ENCODE measurements at regions not wholly inside any gene's neighbourhood (a gene's known extent, or its start where the extent isn't known, plus 50 kb on each side); places are given as distances from the start of the nearest gene placed in this dataset.

DNA sequence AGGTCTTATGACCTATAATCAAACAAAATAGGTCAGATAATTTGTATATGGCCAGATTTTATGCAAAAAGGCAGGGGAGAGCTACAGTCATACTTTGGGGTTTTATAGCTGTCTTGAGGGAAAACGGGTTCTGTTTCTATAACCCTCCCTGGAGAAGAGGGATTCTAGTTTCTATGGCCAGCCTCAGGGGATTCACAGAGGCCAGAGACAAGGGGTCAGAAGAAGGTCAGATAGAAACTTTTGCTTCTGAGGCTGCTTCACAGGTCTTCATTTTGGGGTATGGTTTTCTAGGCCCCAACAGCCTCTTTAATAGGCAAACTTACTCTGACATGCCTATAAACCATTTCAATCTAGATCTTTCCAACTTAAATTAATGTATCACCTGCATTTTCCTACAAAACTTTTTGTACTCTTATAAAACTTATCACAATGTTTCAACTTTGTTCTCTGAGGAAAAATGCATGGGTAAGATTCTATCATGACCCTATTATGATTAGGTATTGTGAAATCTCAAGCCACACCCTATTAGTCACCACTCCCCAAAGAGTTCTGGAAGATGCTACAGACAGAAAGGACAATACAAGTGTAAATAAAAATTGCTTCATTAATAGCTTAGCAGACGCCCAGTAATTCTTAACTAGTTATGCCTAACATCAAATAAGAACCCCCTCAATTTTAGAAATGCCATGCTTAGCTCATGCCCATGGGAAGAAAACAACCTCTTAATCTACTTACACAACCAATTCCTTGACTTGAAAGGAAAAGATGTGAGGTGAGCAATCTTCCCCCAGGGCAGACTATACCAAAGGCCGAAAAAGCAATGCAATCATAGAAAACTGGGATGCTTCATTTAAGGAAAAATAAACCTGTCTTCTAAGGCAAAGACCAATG, 396.6 kb downstream of the TLR4 start:
- Mint-ChIP-seq H3K36me3 (ENCODE audit: low read depth) (no peaks in the 10 kb centered on the region), H3K27me3 (ENCODE audit: low read depth) (no peaks in the 10 kb centered on the region), H3K4me1 (no peaks in the 10 kb centered on the region), H3K27ac (ENCODE audit: unreplicated experiment) (no peak overlapping the region), H3K4me3 (no peak overlapping the region), H3K9me3 (peaks cover 2% of the 10 kb centered on the region)
- TF ChIP-seq, protein P1, sequence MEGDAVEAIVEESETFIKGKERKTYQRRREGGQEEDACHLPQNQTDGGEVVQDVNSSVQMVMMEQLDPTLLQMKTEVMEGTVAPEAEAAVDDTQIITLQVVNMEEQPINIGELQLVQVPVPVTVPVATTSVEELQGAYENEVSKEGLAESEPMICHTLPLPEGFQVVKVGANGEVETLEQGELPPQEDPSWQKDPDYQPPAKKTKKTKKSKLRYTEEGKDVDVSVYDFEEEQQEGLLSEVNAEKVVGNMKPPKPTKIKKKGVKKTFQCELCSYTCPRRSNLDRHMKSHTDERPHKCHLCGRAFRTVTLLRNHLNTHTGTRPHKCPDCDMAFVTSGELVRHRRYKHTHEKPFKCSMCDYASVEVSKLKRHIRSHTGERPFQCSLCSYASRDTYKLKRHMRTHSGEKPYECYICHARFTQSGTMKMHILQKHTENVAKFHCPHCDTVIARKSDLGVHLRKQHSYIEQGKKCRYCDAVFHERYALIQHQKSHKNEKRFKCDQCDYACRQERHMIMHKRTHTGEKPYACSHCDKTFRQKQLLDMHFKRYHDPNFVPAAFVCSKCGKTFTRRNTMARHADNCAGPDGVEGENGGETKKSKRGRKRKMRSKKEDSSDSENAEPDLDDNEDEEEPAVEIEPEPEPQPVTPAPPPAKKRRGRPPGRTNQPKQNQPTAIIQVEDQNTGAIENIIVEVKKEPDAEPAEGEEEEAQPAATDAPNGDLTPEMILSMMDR (conservative IDR thresholded peaks at IDR 0.05) = no peak
- DNase-seq (ENCODE audit: low read depth, low spot score) = no peak

DNA sequence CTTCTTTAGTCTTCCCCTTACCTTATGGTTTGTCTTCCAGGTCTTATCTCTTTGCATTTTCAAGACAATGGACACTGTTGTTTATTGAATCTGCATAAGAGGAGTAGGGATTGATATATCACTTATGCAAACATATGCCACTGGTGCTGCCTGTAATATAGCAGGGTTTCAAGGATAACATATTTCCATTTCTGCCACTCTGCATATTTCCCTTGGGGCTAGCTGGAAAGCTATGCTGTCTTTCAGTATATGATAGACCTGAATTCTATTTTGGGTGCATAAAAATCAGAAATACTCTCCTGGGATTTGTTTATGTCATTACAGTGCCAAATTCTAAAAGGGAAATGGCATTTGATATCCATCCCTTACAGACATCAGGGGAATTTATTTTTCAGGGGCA, 400.2 kb downstream of the TLR4 start:
- Mint-ChIP-seq H3K36me3 (ENCODE audit: low read depth) (no peaks in the 10 kb centered on the region), H3K9me3 (peaks cover 2% of the 10 kb centered on the region), H3K27ac (ENCODE audit: unreplicated experiment) (no peak overlapping the region), H3K4me1 (no peaks in the 10 kb centered on the region), H3K27me3 (ENCODE audit: low read depth) (no peaks in the 10 kb centered on the region), H3K4me3 (no peak overlapping the region)
- TF ChIP-seq, protein P1 (conservative IDR thresholded peaks at IDR 0.05) = no peak
- no peak for DNase-seq (ENCODE audit: low read depth, low spot score)

DNA sequence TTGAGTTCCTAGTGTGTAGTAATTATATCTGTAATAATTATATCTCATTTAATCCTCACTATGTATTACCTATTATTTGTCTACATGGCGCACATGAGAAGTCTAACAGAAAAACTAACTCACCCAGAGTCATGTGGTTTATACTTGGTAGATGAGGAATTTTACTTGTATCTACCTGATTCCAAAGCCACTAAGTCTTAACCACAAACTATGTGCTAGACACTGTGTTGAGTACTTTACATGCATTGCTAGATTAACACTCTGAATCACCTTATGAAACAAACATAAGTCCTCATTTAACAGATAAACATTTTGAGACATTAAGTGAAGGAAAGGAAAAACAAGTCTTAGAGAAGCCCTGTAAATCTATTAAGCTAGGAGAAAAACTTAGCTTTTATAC, 404.8 kb downstream of the TLR4 start:
- TF ChIP-seq, protein P1 (conservative IDR thresholded peaks at IDR 0.05) = no peak
- Mint-ChIP-seq H3K27ac (ENCODE audit: unreplicated experiment) (no peak overlapping the region), H3K4me1 (no peaks in the 10 kb centered on the region), H3K9me3 (no peaks in the 10 kb centered on the region), H3K27me3 (ENCODE audit: low read depth) (no peaks in the 10 kb centered on the region), H3K36me3 (ENCODE audit: low read depth) (no peaks in the 10 kb centered on the region), H3K4me3 (no peak overlapping the region)
- DNase-seq (ENCODE audit: low read depth, low spot score) = no peak

DNA sequence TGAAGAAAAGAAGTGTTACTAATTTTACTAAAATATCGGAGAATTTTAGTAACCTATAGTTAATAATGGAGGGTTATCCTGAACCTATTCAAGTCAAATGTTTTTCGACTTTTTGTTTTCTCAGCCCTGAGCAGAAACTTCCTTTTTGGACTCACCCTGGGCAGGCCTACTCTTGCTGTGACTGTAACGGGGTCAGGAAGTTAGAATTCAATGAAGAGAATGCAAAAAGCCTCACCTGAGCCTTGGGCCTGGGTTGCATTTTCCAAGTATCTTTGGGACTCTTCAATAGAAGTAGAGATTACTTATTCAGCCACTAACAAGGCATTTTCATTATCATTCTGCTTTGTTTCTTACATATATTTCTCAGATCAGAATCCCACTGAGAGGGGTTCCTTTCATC, 405.3 kb downstream of the TLR4 start:
- Mint-ChIP-seq H3K27me3 (ENCODE audit: low read depth) (no peaks in the 10 kb centered on the region), H3K9me3 (no peaks in the 10 kb centered on the region), H3K4me3 (no peak overlapping the region), H3K36me3 (ENCODE audit: low read depth) (no peaks in the 10 kb centered on the region), H3K27ac (ENCODE audit: unreplicated experiment) (no peak overlapping the region), H3K4me1 (no peaks in the 10 kb centered on the region)
- TF ChIP-seq, protein P1 (conservative IDR thresholded peaks at IDR 0.05) = no peak
- DNase-seq (ENCODE audit: low read depth, low spot score) = no peak

DNA sequence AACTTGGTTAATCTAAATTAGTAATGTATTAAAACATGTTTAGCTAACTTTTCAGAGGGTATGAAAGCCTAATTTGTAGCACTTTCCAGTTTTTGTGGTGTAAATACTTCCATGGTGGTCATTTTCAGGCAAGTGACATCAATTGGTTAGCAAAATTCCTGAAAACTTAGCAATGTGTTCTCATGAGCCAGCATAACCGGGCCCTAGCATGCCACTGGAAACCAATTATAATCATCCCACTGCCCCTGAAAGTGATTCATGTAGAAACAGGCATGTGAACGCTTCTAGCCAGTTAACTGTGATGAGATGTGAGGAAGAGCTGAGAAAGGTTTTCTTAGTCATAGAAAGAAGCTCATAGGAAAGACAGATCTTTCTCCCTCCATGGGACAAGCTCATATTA, 417.2 kb downstream of the TLR4 start:
- TF ChIP-seq, protein P1 (conservative IDR thresholded peaks at IDR 0.05) = no peak
- peaks cover 9% of the 10 kb centered on the region for H3K4me1 Mint-ChIP-seq
- H3K36me3 Mint-ChIP-seq (ENCODE audit: low read depth) = no peaks in the 10 kb centered on the region
- no peak overlapping the region for H3K4me3 Mint-ChIP-seq
- H3K27ac Mint-ChIP-seq (ENCODE audit: unreplicated experiment) = no peak overlapping the region
- no peak for DNase-seq (ENCODE audit: low read depth, low spot score)
- H3K9me3 Mint-ChIP-seq = peaks cover 3% of the 10 kb centered on the region
- no peaks in the 10 kb centered on the region for H3K27me3 Mint-ChIP-seq (ENCODE audit: low read depth)
